NOMO-1 (cell line): ENCODE measurements at regions not wholly inside any gene's neighbourhood (a gene's known extent, or its start where the extent isn't known, plus 50 kb on each side); places are given as distances from the start of the nearest gene placed in this dataset.

Source experiments
- DNase-seq, 2 experiments: peaks; one replicate each; lab custom pipeline; 2025; ENCODE audit not compliant: unreplicated experiment in 2 of 2; lab: John Stamatoyannopoulos, UW

- DNase-seq = no peak
These were observed 362.0 kb downstream of the SOX11 start for GRCh38 chr2:6054161-6054671.

GRCh38 chr2:6060992-6061663 is 368.9 kb downstream of the SOX11 start:
- DNase-seq = no peak

- no peak for DNase-seq
These were observed 372.6 kb downstream of the SOX11 start for GRCh38 chr2:6064757-6065156.

GRCh38 chr2:6065703-6066102 is 373.5 kb downstream of the SOX11 start:
- no peak for DNase-seq

GRCh38 chr2:6067089-6067488 is 374.9 kb downstream of the SOX11 start:
- no peak for DNase-seq

GRCh38 chr2:6067806-6068205 is 375.6 kb downstream of the SOX11 start:
- DNase-seq = no peak

- DNase-seq = no peak
These were observed 376.2 kb downstream of the SOX11 start for GRCh38 chr2:6068429-6068828.

- DNase-seq = no peak
These were observed 377.2 kb downstream of the SOX11 start for GRCh38 chr2:6069381-6069780.

GRCh38 chr2:6071519-6071918 is 379.3 kb downstream of the SOX11 start:
- DNase-seq = no peak

GRCh38 chr2:6072276-6072675 is 380.1 kb downstream of the SOX11 start:
- DNase-seq = no peak

- no peak for DNase-seq
These were observed 380.6 kb downstream of the SOX11 start for GRCh38 chr2:6072768-6073167.

- DNase-seq = no peak
These were observed 381.3 kb downstream of the SOX11 start for GRCh38 chr2:6073191-6074088.

GRCh38 chr2:6074089-6074643 is 382.0 kb downstream of the SOX11 start:
- no peak for DNase-seq

GRCh38 chr2:6077585-6077984 is 385.4 kb downstream of the SOX11 start:
- DNase-seq = no peak

- DNase-seq = no peak
These were observed 386.2 kb downstream of the SOX11 start for GRCh38 chr2:6078414-6078813.

- DNase-seq = no peak
These were observed 387.2 kb downstream of the SOX11 start for GRCh38 chr2:6079405-6079804.

GRCh38 chr2:6080932-6081753 is 389.0 kb downstream of the SOX11 start:
- no peak for DNase-seq

GRCh38 chr2:6081955-6082624 is 389.9 kb downstream of the SOX11 start:
- DNase-seq = no peak

GRCh38 chr2:6082625-6083018 is 390.4 kb downstream of the SOX11 start:
- DNase-seq = no peak

GRCh38 chr2:6083136-6083535 is 391.0 kb downstream of the SOX11 start:
- no peak for DNase-seq
